Suppressor macrophage treated with lipopolysaccharide for 4 hours (primary cell): ENCODE measurements at regions not wholly inside any gene's neighbourhood (a gene's known extent, or its start where the extent isn't known, plus 50 kb on each side); places are given as distances from the start of the nearest gene placed in this dataset.
"Not testable (repeated sequence)": the region's sequence is repeated elsewhere in the genome, so short reads cannot be mapped to it uniquely, and the experiment has no call there.

Experiments used
- DNase-seq: peaks from one replicate; pipeline ENCODE4 v3.0.0-alpha.2; 2020

DNA sequence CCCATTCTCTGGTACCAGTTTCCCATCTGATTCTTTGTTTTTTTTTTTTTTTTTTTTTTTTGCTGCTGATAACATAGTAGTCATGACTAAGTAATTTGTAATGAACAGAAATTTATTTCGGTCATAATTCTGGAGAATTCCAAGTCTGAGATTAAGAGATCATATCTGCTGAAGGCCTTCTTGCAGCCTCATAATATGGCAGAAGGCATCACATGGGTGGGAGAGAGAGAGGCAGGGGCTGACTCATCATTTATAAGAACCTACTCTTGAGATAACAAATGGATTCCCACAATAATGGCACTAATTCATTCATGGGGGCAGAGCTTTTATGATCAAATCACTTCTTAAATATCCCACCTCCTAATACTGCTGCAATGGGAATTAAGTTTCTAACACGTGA lies 1034.3 kb downstream of the STIM2 start:
- no peak for DNase-seq

DNA sequence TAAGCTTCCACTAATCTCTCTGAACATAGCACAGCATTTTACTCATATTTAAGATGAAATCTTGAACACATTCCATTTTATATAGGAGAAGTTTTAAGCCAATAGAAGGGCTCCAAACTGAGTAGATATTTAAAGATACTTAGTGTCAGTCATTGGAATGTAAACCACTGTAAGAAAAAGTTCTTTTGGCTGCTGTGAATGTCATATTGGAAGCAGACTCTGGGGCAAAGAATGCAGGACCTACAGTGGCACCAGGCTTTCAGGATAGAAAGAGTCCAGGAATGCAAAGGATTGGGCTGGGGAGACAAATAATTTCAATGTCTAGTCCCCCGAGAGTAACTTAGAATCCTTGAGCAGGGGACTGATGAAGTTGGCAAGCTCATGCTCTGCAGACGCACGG lies 1047.7 kb downstream of the STIM2 start:
- DNase-seq: no peak

DNA sequence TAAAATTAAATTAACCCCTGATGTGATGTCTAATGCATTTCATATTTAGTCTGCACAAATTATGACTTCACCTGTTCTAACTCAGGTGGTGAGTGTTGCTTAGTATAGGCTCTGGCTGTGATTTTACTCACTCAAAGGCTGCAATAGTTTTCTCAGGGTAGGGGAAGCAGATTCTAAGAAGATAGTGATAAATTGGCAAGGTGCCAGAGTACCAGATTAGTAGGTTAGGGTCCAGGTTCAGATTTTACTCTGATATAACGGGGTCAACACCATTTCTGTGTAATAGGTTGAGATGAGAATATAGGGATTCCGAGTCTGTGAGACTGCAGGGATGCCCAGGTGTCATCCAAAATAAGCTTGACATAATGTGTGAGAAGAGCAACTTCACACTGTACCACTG lies 1049.6 kb downstream of the STIM2 start:
- DNase-seq: no peak

DNA sequence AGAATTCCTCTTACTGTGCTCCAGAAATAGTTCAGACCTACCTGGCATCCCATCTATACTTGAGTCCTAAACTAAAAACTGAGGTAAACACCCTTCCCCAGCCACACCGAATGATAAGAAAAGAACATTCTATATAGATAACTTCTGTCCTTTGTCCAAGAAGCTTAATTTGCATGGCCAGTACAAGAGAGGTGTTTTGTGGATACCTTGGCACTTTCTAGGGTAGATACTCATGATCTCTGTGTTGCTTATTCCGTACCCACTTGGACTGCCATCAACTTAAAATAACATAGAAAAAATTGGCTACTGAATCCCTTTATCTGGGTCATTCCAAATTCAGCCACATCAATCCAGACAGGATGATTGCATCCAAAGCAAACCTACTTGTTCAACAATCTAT lies 1050.4 kb downstream of the STIM2 start:
- no peak for DNase-seq

DNA sequence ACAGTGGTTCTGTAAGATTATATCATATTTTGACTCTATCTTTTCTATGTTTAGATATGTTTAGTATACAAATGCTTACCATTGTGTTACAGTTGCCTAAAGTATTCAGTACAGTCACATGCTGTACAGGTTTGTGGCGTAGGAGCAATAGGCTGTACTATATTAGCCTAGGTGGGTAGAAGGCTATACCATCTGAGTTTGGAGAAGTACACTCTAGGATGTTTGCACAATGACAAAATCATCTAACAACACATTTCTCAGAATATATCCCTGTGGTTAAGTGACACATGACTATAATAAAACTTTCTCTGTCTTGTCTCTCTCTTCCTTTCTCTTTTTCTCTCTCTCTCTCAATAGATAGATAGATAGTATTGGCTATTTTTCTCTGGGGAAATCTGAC lies 1053.1 kb downstream of the STIM2 start:
- DNase-seq: no peak

DNA sequence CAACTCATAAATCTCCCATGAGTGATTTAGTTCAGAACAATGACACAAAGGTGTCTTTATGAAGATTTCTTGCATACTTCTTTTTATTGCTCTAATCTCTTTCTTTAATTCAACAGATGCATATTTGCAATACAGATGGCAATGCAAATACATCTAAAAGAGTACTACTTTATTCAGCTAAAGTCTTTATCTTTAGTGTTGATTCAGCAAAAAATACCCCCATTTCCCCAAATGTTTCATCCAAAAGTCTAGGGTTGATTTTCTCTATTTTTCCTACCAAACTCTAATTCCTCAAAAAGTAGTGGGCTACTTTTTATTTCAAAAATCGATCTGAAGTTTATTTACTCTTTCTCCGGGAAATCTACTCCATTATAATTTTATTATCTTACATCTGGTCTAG lies 1055.2 kb downstream of the STIM2 start:
- DNase-seq: no peak

DNA sequence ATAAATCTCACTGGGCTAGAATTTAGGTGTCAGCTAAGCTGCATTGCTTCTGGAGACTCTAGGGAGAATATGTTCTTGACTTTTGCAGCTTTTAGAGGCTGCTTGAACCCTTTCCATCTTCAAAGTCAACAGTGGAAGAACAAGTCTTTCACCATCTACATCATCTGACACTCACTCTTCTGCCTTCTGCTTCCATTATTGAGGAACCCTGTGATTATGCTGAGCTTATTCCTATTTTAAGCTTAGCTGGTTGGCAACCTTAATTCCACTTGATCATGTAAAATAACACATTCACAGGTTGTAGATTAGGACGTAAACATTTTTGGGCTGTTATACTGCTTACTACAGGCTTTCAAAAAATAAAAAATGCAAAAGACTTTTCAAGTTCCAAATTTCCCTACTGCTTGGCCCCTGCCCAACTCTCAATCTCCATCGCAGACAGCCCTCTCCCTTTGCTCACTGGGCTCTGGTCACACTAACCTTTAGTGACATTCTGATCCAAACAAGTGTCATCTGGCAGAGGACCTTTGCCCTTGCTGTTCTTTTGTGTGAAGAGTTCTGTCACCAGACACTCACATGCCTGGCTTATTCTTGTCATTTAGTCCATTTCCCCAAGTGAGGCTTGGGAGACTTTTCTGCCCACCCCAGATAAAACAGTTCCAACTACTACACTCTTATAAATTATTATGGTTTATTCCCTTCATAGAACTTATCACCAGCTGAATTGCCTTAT lies 1056.0 kb downstream of the STIM2 start:
- DNase-seq: no peak

DNA sequence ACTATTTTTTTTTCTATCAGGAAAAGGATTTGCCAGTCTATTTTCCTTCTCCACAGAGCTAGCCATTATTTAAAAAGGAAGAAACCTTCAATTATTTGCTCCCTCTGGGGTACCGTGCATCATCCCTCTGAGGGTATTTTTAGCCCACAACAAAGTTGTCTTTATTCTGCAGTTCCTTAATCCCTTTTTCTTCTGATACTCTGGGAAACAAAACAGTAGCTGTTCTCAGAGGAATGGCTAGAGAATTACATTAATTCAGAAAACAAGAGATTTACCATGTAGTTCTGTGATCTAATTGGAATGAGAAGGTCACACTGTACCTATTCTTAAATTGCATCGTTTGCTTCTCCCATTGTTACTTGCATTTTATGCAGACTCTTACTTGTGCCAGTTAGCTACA lies 1056.7 kb downstream of the STIM2 start:
- no peak for DNase-seq

DNA sequence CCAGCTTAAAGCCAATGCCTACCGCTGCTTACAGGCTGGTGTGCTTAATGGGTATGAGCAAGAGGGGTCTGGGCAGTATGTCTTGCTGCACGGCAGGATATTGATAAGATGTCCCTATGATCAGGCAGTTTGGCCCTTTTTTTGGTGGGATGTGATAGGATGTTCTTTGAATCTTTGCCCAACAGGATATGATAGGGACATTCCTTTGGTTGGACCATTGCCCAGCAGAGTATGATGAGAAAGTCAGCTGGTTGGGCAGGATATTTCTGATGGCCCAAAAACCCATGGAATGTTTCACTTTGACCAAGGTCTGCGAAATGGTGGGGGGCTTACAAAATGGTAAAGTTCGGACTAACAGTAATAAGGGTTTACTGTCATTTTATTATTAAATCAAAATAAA lies 1060.6 kb downstream of the STIM2 start:
- no peak for DNase-seq

DNA sequence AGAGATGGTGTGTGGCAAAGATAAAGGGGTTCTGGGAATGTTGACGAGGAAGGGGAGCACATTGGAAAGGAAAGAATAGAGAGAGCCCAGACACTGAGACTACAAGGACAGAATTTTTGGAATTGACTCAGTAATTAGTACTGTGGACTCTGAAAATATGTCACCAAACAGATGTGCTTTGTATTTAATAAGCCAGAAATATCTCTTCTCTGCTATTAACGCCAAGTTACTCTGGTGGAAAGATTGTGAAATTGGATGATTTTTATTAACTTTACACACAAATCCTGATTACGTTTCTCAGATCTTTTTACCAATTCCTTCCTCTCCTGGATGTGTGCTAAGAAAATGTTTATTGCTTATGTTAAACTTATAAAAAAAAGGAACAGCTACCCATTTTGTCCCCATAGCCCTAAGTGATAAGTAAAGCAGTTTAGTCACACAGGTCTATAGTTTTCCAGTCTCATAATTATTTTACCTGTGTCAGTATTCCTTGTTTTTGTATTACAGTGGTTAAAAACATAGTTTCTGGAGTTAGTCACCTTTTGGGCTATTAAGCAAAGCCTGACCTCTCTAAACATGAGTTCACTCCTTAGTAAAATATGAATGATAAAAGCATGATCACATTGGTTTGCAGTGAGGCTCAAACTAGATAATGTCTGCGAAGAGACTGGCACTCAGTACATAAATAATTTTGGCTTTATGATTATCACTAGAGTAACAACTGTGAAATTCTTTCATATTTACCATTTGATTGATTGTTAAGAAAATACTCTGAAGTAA lies 1068.3 kb downstream of the STIM2 start:
- no peak for DNase-seq

DNA sequence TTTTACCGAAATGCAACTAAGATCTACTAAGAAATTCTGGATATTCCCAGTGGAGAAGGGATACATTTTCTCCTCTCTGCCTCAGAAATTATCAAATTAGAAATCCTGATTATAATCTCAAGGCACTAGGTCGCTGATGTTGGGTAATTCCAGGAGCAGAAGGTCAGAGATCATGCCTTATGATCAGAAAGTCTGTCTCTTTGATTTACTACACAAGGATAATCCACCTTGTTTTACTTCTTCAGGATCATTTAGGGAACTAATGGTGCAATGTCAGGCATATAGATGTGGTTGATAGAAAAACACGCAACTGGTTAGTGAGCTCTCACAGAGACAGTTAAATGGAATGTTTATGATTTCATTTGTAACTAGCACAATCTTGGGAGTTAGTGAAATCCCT lies 1069.7 kb downstream of the STIM2 start:
- no peak for DNase-seq

DNA sequence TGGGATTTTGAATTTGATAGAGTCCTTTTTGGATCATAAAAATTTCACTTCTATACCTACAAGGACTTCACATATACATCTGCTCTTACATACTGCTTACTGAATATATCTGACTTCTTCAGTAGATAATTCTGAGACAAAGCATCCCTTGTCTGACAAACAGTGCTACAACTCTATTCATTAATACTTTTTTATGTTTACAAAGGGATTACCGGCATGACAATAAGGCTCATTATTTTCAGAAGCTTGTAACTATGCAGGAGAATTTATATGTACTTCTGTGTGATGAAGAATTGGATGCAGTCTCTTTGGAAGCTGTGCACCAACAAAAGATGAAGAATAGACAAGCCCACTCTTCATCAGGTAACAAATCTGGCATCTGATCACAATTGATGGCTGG lies 1070.3 kb downstream of the STIM2 start:
- no peak for DNase-seq

DNA sequence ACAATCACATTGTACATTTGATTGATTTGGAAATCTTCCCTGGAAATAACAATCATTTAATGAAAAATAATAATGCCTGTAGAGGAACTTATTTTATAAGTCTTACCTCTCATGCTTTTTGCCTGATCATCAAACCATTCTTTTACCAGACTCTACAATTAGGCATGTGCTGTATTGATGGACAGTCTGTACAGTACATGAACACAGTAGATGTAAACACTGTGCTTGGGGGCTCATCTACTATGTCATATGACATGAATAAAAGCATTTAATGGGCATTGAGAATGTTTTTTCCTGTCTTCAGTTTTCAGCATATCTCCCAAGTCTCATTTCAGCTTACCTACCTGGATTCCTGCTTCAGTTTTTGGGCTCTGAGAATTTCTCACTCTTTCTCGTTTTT lies 1070.9 kb downstream of the STIM2 start:
- no peak for DNase-seq

DNA sequence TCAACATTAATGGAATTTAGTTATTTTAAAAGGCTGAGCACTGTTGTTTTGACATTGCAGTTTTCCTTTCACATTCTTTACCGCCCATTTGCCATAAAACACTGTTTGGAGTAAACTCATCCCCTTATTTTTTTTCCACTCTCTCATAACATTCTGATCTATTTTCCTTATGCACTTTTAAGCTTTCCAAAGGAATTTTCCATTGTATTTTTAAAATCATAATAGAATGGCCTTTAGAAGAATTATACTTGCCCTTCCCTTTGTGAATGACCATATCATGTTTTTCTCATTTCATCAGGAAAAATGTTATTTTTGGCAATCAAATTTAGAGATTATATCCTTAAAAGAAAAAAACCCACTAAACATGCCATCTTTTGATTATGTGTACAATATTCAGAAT lies 1074.2 kb downstream of the STIM2 start:
- DNase-seq: no peak

DNA sequence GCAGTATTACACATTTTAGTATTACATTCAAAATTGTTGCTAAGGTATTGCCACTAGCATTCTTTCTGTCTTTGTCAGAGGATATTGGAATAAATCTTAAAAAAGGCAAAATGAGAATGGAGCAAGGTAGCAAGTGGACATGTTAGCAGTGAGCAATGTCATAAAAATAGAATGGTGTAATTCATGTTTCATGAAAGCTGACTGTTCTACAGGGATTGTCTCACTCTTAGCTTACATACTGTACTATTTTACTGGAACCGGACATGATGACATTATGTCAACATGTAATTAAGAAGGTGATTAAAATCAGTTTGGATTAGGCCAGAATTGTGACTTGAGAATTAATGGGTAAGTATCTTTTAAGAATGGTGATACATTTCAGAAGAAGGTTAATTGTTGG lies 1086.2 kb downstream of the STIM2 start:
- DNase-seq: no peak

DNA sequence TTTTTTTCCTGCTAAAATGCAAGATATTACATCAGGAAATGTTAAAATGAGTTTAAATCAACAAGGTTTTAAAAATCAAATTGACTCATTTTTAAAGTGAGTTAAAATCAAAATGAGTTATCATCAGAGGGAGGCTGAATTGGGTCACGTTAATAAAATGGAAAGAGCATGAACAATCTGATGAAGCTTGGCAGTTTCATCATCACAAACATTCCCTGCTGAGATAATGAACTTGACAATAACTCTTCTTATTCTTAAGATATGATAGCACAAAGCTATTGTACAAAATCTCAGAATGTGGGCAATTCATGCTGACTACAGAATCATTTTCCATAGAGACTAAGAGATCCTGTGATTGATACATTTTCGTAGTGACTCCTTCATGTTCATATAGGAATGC lies 1086.7 kb downstream of the STIM2 start:
- DNase-seq: no peak

DNA sequence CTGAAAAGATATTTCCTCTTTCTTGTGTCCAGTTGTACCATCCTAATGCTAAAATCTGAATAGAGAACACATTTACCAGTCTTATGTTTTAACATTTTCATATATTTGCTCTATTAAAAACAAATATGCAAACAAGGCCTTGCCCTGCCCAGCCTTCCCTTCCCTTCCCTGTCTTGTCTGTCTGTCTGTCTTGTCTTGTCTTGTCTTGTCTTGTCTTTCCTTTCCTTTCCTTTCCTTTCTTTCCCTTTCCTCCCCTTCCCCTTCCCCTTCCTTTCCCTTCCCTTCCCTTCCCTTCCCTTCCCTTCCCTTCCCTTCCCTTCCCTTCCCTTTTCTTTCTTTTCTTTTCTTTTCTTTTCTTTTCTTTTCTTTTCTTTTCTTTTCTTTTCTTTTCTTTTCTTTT lies 1103.5 kb downstream of the STIM2 start:
- no peak for DNase-seq

DNA sequence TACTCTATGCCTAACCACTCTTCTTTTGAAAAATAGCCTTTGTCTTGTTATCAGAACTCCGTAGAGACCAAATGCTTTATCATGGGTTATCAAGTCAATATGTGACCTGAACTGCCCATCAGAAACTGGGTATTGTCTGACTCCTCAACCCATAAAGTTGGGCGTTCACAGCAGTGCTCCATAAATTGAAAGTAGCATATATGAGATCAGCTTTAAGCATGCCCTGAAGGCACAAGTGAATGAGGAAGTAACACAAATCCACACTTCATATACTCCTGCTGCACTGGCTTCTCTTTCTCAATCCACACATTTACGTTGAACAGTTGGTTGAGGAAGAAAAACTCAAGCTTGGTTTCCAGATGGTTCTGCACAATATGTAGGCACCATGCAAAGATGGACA lies 1106.0 kb downstream of the STIM2 start:
- DNase-seq: no peak

DNA sequence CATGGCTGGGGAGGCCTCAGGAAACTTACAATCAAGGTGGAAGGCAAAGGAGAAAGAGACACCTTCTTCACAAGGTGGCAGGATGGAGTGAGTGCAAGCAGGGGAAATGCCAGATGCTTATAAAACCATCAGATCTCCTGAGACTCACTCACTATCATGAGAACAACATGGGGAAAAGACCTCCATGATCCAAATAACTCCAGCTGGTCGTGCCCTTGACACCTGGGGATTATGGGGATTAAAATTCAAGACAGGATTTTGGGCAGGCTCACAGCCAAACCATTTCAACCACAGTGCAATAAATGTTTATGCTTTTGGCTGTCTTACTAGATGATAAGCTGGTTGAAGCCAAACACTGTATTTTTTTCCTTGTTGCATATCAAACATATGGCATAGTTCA lies 1112.4 kb downstream of the STIM2 start:
- DNase-seq: no peak

DNA sequence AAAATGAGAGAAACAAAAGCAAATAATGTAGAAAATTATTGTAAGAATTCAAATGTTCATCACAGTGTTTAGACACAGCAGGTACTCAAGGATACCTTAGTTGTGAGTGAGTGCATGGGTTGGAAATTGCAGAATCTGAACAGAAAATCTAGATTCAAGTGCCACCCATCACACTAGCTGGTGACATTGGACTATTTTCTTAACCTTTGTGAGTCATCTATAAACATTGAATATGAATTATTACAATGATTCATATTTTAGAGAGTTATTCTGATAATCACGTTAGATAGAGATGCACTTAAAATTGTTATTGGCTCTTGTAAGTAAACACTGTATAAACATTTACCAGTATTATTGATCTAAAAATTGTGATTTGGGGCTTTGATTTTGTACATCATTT lies 1113.1 kb downstream of the STIM2 start:
- DNase-seq: no peak

DNA sequence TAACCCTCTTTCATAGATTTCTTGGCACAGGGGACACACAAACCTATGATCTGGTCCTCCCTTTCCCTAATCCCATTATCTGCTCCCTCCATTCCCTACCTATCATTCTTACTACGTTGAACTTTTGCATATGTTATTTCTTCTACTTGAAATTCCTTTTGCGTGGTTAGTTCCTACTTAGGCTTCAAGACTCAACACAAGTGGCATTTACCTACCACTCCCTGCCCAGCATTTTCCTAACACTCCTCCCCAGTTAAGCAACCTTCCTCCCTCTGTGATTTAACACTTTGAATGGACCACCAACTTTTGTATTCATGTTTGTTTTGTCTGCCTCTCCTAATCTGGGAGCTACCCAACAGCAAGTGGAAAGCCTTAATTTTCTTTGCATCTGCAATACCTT lies 1113.7 kb downstream of the STIM2 start:
- DNase-seq: no peak

DNA sequence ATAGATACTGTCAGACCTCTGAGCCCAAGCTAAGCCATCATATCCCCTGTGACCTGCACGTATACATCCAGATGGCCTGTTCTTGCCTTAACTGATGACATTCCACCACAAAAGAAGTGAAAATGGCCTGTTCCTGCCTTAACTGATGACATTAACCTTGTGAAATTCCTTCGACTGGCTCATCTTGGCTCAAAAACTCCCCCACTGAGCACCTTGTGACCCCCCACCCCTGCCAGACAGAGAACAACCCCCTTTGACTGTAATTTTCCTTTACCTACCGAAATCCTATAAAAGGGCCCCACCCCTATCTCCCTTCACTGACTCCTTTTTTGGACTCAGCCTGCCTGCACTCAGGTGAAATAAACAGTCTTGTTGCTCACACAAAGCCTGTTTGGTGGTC lies 1114.2 kb downstream of the STIM2 start:
- not testable (repeated sequence) for DNase-seq

DNA sequence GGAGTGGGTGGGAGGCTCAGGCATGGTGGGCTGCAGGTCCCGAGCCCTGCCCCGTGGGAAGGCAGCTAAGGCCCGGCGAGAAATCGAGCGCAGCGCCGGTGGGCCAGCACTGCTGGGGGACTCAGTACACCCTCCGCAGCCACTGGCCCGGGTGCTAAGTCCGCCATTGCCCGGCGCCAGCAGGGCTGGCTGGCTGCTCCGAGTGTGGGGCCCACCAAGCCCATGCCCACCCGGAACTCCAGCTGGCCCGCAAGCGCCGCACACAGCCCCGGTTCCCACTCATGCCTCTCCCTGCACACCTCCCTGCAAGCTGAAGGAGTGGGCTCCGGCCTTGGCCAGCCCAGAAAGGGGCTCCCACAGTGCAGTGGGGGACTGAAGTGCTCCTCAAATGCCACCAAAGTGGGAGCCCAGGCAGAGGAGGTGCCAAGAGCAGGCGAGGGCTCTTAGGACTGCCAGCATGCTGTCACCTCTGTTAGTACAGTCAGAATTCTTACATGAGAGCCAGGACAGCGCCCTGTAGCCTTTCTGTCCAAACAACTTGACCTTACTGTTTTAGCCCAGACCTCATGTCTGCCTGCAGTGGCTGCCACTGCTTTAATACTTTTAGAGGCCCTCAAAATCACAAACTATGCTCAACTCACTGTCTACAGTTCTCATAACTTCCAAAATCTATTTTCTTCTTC lies 1117.9 kb downstream of the STIM2 start:
- DNase-seq: not testable (repeated sequence)

DNA sequence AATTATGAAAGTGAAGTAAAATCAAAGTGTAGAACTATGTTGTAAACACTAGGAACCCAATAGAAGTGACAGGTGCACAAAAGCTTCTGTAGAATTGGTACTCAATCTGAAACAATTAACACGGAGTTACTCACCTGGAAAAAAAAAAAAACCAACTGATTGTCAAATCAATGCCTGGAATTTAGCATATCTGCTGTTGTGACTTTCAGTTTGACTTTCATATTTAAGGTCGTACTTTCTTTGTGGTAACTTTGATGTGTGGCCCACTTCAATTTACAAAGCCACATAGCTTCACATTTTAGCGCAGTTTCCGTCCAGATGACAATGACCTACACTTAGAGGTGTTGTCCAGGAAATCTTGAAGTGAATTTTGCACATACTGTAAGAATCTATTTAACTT lies 1124.9 kb downstream of the STIM2 start:
- no peak for DNase-seq
